GM12878 (cell line): ENCODE measurements at regions not wholly inside any gene's neighbourhood (a gene's known extent, or its start where the extent isn't known, plus 50 kb on each side); places are given as distances from the start of the nearest gene placed in this dataset.

ENCODE experiments used
- ATAC-seq: fragments of 200-7000 bp; cut with Tn5 transposase; 3 replicates; pipeline ENCODE4 v1.9.1; 2020; ENCODE audit warnings: mild to moderate bottlenecking, moderate library complexity
- BruUV-seq: library from RNA; stranded (reverse); fragments of 400-500 nt; replicated peaks from 2 replicates; lab custom pipeline; 2021; lab: Mats Ljungman, UMichigan
- CTCF ChIA-PET: fragments of 300-600 bp; sonication (Branson Sonifier 250); formaldehyde crosslinking; extraction: SDS; loops from one replicate; lab custom pipeline; 2021; ENCODE audit warnings: inconsistent platforms; lab: Yijun Ruan, JAX
- POLR2A ChIA-PET: fragments of 350-600 bp; formaldehyde crosslinking; extraction: SDS; loops from one replicate; lab custom pipeline; 2021; ENCODE audit warnings: inconsistent platforms; lab: Charles Lee
- RAD21 ChIA-PET: fragments of 300-600 bp; sonication (Branson Sonifier 250); formaldehyde crosslinking; loops from one replicate; lab custom pipeline; 2023; ENCODE audit warnings: antibody characterized with exemption; ENCODE audit not compliant: unreplicated experiment; lab: Charles Lee
- SMC1A ChIA-PET: fragments of 300-600 bp; sonication (Branson Sonifier 250); formaldehyde crosslinking; loops from one replicate; lab custom pipeline; 2023; ENCODE audit not compliant: unreplicated experiment, uncharacterized antibody; lab: Charles Lee
- DNase-seq: peaks from one replicate; pipeline ENCODE4 v3.0.0-alpha.2; 2011; ENCODE audit warnings: low read depth, low spot score
- FAIRE-seq: peaks from 3 replicates; lab custom pipeline; 2011; peaks lifted over from hg19 to GRCh38; lab: Jason Lieb, UNC
- H2AFZ ChIP-seq: 2 replicates; pipeline ENCODE4 v1.6.0; 2011; ENCODE audit warnings: low read depth, low read length, control low read depth; ENCODE audit not compliant: control insufficient read depth
- H3K27ac ChIP-seq: 2 replicates; pipeline ENCODE4 v1.5.1; 2011; ENCODE audit warnings: control low read depth; ENCODE audit not compliant: control insufficient read depth, insufficient read depth
- H3K27me3 ChIP-seq, 2 experiments: replicated peaks in 1 of 2; 2 replicates each; pipeline versions ENCODE4 v1.6.0 to v1.6.1; 2011; ENCODE audit warnings: low read length in 1 of 2; ENCODE audit not compliant: control insufficient read depth in 2 of 2, insufficient read depth in 2 of 2
- H3K36me3 ChIP-seq, 2 experiments: 2 replicates each; pipeline ENCODE4 v1.5.1; 2011; ENCODE audit warnings: low read length in 1 of 2; ENCODE audit not compliant: control insufficient read depth in 2 of 2, insufficient read depth in 2 of 2
- H3K4me1 ChIP-seq: 2 replicates; pipeline ENCODE4 v1.6.1; 2011; ENCODE audit warnings: mild to moderate bottlenecking, low read length, moderate library complexity, mixed read lengths; ENCODE audit not compliant: control insufficient read depth, insufficient read depth
- H3K4me2 ChIP-seq: 2 replicates; pipeline ENCODE4 v1.6.0; 2011; ENCODE audit warnings: control low read depth; ENCODE audit not compliant: control insufficient read depth, insufficient read depth
- H3K4me3 ChIP-seq: fragments of 200-600 bp; sonication (generic); 2 replicates; pipeline ENCODE4 v1.5.1; 2016
- H3K79me2 ChIP-seq: 2 replicates; pipeline ENCODE4 v1.6.0; 2011; ENCODE audit warnings: low read length; ENCODE audit not compliant: control insufficient read depth, insufficient read depth
- H3K9ac ChIP-seq: 2 replicates; pipeline ENCODE4 v1.8.0; 2011; ENCODE audit warnings: low read length, control low read depth, mixed read lengths; ENCODE audit not compliant: control insufficient read depth, insufficient read depth
- H3K9me3 ChIP-seq: replicated peaks from 3 replicates; pipeline ENCODE4 v1.5.1; 2011; ENCODE audit warnings: mild to moderate bottlenecking, low read length; ENCODE audit not compliant: control insufficient read depth, insufficient read depth
- H4K20me1 ChIP-seq: 2 replicates; pipeline ENCODE4 v1.6.0; 2011; ENCODE audit not compliant: control insufficient read depth, insufficient read depth
- EGR1 ChIP-seq, 2 experiments: IDR thresholded peaks; 1 replicate in 1 of 2; 2 replicates in 1 of 2; pipeline ENCODE4 v1.6.1; 2011 to 2012; ENCODE audit warnings: low read depth in 2 of 2, low read length in 2 of 2, borderline replicate concordance in 1 of 2, mild to moderate bottlenecking in 1 of 2, moderate library complexity in 1 of 2
- EP300 ChIP-seq, 2 experiments: fragments of 150-350 bp in 1 of 2; IDR thresholded peaks; 2 replicates each; pipeline ENCODE4 v1.6.1; 2011 to 2012; ENCODE audit warnings: low read depth in 2 of 2, low read length in 2 of 2, borderline replicate concordance in 1 of 2, improper control_type of control experiment in 1 of 2, inconsistent platforms in 1 of 2; ENCODE audit not compliant: control insufficient read depth in 1 of 2
- FOXK2 ChIP-seq: fragments of 450-650 bp; IDR thresholded peaks from 2 replicates; pipeline ENCODE4 v1.6.1; 2017; ENCODE audit warnings: mild to moderate bottlenecking, moderate library complexity
- HDAC2 ChIP-seq: fragments of 200-600 bp; sonication (generic); IDR thresholded peaks from 2 replicates; pipeline ENCODE4 v1.6.1; 2017
- NFXL1 ChIP-seq: fragments of 450-650 bp; IDR thresholded peaks from 2 replicates; pipeline ENCODE4 v1.6.1; 2017; ENCODE audit warnings: antibody characterized with exemption, mild to moderate bottlenecking, borderline replicate concordance
- SMAD5 ChIP-seq: IDR thresholded peaks from 2 replicates; pipeline ENCODE4 v1.6.1; 2016; ENCODE audit warnings: antibody characterized with exemption, low read depth
- WGBS: methylation state at CpG from one replicate; pipeline ENCODE4 v1.1.6; 2016; ENCODE audit warnings: low lambda C conversion rate; ENCODE audit not compliant: insufficient replicate concordance, insufficient coverage; ENCODE audit errors: missing lambda C conversion rate; 5-methylcytosine and 5-hydroxymethylcytosine counted together
- in situ Hi-C: fragments of 300-500 bp; cut with MboI; formaldehyde crosslinking; loops from 9 replicates; pipeline ENCODE4 v1.14.3; 2018; ENCODE audit warnings: mixed read lengths
- intact Hi-C: fragments of 100-400 bp; cut with micrococcal nuclease; formaldehyde crosslinking; loops from one replicate; pipeline ENCODE4 v1.14.2; 2022; ENCODE audit not compliant: unreplicated experiment
- TF ChIP-seq, protein P1 (sequence below): IDR thresholded peaks from 2 replicates; pipeline ENCODE4 v1.6.1; 2012; ENCODE audit warnings: improper control_type of control experiment, low read depth, low read length; ENCODE audit not compliant: insufficient replicate concordance

DNA sequence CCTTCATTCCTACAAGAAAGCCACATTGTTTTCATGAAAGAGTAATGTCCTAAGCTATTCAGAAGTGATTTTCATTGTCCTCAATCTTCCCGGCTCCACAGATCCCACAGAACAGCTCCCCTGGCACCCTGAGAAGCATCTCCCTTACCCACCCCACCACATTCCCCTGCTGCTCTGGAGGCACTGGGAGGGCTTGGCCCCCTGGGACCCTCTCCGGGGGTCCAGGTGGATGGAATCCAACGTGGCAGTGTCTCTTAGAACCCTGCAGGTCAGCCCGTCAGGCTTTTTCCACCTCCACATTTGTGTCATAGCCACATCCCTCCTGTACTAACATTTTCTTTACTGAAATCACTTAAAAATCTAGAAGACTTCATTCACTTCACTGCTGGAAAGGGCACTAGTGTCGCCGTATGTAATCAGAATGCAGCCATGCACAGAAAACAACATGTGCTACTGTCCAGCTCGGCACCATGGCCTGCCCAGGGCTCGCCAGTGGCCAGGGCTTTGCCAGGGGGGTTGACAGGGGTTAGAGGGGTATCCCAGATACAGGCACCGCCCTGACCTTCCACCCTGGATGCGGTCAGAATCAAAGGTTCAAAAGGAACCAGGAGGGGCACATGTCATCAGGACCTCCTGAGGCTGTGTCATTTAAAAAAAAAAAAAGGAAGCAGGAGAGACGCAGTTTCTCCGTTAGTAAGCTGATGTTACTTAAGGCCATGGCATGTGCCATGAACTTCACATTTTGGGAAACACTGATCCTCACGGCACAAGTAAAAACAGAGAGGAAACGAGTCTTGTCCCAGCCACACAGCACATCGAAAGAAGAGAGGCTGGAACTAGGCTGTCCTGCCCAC is 106.3 kb downstream of the LSM3 start (continued):
- TF ChIP-seq, protein P1, sequence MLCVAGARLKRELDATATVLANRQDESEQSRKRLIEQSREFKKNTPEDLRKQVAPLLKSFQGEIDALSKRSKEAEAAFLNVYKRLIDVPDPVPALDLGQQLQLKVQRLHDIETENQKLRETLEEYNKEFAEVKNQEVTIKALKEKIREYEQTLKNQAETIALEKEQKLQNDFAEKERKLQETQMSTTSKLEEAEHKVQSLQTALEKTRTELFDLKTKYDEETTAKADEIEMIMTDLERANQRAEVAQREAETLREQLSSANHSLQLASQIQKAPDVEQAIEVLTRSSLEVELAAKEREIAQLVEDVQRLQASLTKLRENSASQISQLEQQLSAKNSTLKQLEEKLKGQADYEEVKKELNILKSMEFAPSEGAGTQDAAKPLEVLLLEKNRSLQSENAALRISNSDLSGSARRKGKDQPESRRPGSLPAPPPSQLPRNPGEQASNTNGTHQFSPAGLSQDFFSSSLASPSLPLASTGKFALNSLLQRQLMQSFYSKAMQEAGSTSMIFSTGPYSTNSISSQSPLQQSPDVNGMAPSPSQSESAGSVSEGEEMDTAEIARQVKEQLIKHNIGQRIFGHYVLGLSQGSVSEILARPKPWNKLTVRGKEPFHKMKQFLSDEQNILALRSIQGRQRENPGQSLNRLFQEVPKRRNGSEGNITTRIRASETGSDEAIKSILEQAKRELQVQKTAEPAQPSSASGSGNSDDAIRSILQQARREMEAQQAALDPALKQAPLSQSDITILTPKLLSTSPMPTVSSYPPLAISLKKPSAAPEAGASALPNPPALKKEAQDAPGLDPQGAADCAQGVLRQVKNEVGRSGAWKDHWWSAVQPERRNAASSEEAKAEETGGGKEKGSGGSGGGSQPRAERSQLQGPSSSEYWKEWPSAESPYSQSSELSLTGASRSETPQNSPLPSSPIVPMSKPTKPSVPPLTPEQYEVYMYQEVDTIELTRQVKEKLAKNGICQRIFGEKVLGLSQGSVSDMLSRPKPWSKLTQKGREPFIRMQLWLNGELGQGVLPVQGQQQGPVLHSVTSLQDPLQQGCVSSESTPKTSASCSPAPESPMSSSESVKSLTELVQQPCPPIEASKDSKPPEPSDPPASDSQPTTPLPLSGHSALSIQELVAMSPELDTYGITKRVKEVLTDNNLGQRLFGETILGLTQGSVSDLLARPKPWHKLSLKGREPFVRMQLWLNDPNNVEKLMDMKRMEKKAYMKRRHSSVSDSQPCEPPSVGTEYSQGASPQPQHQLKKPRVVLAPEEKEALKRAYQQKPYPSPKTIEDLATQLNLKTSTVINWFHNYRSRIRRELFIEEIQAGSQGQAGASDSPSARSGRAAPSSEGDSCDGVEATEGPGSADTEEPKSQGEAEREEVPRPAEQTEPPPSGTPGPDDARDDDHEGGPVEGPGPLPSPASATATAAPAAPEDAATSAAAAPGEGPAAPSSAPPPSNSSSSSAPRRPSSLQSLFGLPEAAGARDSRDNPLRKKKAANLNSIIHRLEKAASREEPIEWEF: no peak
- no peak for TF ChIP-seq SMAD5
- TF ChIP-seq EGR1 (IDR thresholded peaks at IDR 0.05; ENCODE audit: borderline replicate concordance in 1 of 2, low read depth in 2 of 2, low read length in 2 of 2): no peak
- no peak for TF ChIP-seq NFXL1

DNA sequence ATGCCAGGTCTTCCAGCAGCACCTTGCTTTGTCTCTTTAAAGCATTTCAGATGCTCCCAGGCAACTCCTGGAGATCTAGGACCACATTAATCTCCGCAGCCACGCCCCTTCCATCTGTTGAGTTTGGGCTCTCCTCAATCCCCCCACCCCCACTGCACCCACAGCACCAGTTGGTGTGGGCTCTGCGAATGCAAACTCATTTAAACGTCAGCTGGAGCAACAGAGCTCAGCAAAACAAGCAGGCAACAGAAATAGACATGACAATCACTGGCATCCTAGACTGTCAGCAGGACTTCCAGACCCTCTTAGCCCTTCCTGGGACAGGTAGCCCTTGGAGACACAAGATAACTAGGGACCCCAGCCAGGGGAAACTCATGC is 106.9 kb downstream of the LSM3 start:
- RAD21 ChIA-PET: no interaction called here
- Histone ChIP-seq H3K27ac (no peak overlapping the region), H3K27me3 (peaks cover 3 to 4% of the 10 kb centered on the region in 2 experiments; a peak in 1 of 4 replicates), H2AFZ (no peak overlapping the region), H4K20me1 (no peaks in the 10 kb centered on the region), H3K4me1 (no peaks in the 10 kb centered on the region), H3K9ac (no peak overlapping the region), H3K4me3 (no peak overlapping the region), H3K36me3 (no peaks in the 10 kb centered on the region), H3K4me2 (no peak overlapping the region), H3K79me2 (no peaks in the 10 kb centered on the region), H3K9me3 (no peaks in the 10 kb centered on the region)
- 32% methylated on average over 4 of the region's 4 CpGs for WGBS
- in situ Hi-C loops: no loop called here
- SMC1A ChIA-PET: no interaction called here
- CTCF ChIA-PET: no interaction called here
- no peak for ATAC-seq
- no peak for FAIRE-seq
- no peak for DNase-seq
- BruUV-seq: no TSS peak
- POLR2A ChIA-PET: no interaction called here
- intact Hi-C loops: no loop called here
- TF ChIP-seq FOXK2: no peak
- TF ChIP-seq HDAC2: no peak
- TF ChIP-seq, protein P1: no peak
- no peak for TF ChIP-seq EP300 (IDR thresholded peaks at IDR 0.05; ENCODE audit: borderline replicate concordance in 1 of 2, control insufficient read depth in 1 of 2, low read depth in 2 of 2, low read length in 2 of 2)
